Stimulated activated CD4-positive, alpha-beta T cell treated with anti-CD3 and anti-CD28 coated beads, TNF-alpha, amount 100 ng/mL, for 48 hours (primary cell): ENCODE measurements at regions not wholly inside any gene's neighbourhood (a gene's known extent, or its start where the extent isn't known, plus 50 kb on each side); places are given as distances from the start of the nearest gene placed in this dataset.

Experiments
- DNase-seq, 3 donors: peaks; one replicate each; pipeline ENCODE4 v3.0.0-alpha.2; 2020; ENCODE audit warnings: low read depth in 3 of 3

DNA sequence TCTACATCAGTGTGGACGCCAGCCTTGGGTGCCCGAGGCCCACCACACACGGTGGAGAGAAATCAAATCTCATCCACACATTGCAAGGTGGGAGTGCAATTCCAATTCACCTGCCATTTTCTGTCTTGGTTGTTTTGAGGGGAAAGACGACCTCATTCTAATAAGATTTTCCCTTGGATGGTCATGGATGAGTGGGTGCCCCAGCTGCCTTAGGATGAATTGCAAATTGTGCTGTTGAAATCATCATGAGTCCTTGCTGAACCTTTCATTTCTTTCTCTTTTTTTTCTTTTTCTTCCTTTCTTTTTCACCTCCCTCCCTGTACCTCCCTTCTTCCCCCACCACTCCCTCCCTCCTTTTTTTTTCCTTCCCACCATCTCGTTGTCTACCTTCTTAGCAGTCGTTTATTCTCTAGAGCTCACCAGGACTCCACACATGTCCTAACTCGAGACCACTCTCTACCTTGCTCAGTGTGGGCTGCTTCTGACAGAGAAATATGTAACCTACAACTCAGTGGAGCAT lies 266.9 kb upstream of the NFE2L3 start:
- no peak for DNase-seq

GRCh38 chr7:25886387-25887240 lies 265.4 kb upstream of the NFE2L3 start:
- no peak for DNase-seq

- no peak for DNase-seq
Measured at GRCh38 chr7:25887266-25887665, 264.7 kb upstream of the NFE2L3 start.

DNA sequence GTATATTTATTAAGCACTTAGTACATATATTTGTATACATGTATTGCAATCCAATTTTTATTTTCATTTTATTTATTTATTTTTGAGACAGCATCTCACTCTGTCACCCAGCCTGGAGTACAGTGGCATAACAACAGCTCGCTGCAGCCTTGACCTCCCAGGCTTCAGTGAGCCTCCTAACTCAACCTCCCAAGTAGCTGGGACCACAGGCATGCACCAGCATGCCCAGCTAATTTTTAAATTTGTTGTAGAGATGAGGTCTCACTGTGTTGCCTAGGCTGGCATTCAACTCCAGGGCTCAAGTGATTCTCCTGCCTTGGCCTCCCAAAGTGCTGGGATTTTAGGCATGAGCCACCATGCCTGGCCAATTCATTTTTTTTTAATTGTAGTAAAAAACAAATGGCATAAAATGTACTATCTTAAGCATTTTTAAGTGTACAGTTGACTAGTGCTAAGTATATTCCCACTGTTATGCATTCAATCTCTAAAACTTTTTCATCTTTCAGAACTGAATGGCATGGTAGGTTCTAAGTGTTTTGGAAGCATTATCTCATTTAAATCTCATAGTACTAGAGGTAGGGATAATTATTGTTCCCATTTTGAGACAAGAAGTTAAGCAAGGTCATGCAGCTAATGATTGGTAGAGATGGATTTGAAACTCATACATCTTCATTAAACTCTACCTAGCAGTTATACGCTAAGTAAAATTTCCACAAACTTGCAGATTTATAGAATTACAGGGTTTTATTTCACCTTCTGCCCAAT lies 264.0 kb upstream of the NFE2L3 start:
- no peak for DNase-seq

DNA sequence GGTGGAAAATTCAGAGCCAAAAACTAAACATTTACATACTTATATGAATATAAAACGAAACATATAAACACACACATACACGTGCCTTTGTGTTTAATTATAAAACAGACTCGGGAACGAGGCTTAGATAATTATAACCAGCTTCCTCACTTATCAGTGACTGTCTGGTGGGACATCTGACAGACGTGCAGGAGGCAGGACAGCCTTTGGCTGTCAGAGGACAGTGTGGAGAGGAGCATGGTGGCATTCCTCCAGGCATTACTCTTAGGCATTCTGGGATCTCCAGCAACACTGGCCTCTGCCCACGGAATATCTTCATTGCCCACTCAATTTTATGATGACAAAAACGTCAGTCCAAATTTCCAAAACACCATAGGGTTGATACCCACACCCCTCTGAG lies 262.2 kb upstream of the NFE2L3 start:
- DNase-seq, result no peak

- DNase-seq, result no peak
Measured at GRCh38 chr7:25891591-25891990, 260.4 kb upstream of the NFE2L3 start.

- DNase-seq, result no peak
Measured at GRCh38 chr7:25893436-25893835, 258.6 kb upstream of the NFE2L3 start.

- peak in 1 of 3 donors; percentile 28 for DNase-seq
Measured at GRCh38 chr7:25894002-25894901, 257.7 kb upstream of the NFE2L3 start.

DNA sequence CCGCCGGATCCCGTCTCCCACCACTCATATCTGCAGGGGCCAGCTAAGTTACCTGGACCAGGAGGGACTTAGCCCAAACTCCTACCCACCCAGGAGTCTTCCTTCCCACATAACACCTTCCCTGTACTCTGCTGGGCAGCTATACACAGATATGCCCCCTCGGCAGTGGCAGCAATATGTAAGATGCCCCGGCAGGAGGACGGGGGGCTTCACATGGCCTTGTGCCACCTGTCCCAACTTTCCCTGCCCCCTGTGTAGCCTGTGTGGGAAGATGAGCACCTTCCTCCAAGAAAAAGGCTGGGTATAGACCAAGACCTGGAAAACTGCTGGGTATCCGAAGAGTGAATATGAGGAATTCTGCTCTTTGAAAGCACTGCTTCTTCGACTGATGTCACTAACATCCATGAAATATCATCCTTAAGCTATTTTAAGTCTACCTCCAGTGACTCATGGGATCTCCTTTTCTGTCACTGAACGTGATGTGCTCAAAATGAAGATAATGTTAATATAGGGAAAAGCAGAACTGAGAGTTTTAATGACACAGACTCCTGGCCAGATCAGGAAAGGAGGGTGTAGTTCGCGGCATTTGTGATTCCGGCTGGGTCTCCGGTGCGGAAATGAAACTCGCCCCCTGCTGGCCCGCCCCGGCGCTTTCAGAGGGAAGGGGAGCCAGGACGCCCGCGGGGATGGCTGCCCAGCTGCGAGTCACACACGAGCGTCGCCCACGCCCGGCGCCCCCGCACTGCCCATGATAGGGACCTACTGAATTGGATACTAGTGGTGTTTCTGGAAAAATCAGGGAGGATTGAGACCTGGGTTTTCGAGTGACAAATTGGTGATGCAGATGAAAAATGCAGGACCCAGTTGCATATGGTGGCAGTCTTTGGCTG lies 256.9 kb upstream of the NFE2L3 start:
- DNase-seq, result peak; percentile 39 to 48 (median 41)

DNA sequence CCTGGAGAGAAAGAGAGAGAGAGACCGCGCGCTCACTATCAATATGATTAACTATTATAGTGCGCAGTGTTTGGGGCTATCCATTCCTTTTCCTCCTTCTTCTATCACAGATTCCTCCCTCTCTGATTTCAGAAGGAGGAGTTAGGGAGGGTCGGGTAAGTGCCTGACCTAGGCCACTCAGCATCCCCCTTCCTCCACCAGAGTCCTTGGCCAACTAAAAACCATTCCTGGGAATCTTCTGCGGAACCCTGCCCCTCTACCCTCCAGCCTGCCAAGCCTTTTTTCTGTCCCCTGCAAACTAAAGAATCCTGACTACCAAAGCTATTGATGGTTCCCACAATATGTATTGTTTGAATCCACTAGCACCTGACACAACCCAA lies 256.2 kb upstream of the NFE2L3 start:
- no peak for DNase-seq

GRCh38 chr7:25897261-25897782 lies 254.7 kb upstream of the NFE2L3 start:
- DNase-seq, result no peak

GRCh38 chr7:25900245-25900644 lies 251.8 kb upstream of the NFE2L3 start:
- no peak for DNase-seq

- no peak for DNase-seq
Measured at GRCh38 chr7:25900877-25901276, 251.1 kb upstream of the NFE2L3 start.

DNA sequence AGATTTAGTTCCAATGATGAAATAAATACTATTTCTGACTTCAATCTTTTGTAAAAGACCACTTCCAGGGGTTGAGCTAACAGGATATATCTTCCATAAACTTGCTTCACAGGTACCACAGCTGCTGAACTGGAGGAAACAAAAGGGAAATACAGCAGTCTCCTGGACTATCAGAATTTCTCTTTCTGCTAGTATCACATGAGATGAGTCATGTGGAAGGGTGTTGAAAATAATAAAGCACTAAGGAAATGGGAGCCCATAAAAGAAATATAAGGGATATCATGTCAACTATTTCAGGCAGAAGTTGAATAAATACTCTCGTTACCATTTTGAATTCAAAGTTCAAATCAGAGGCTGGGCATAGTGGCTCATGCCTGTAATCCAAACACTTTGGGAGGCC lies 250.3 kb upstream of the NFE2L3 start:
- no peak for DNase-seq

- DNase-seq, result no peak
Measured at GRCh38 chr7:25906003-25906402, 246.0 kb upstream of the NFE2L3 start.

GRCh38 chr7:25906760-25907159 lies 245.2 kb upstream of the NFE2L3 start:
- no peak for DNase-seq

DNA sequence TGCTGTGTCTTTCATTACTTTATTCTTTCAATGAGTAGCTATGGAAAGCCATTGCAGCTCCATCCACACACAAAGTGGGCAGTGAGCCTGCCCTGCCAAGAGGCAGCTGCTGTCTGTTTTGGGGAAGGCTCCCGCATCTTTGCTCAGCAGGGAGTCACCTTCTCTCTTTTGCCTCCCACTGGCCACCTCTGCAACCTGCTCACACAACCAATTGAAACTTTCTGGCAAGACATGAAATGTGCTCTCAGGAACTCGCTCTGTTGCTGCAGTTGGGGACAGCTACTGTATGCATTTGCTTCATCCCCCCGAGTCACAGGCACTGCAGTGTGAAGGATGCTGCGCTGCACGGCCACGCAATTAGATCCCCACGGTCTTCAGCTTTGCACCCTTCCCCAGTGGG lies 244.8 kb upstream of the NFE2L3 start:
- no peak for DNase-seq

DNA sequence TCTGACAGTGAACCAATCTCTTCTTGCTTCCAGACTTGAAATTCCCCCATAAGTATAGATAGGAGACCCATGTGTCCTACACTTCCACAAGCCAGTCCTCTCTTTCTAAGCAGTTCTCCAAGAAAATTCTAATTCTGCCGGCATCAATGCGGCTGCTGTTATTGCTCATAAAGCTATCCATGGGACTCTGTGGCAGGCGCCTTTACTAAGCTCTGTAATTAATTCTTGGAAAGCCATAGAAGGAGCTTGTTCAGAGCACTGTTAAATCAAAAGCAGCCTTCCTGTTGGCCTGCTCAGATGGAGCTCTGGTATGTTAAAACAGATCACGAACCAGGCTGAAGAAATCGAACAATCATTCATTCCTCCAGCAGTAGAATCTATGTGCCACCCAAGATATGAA lies 244.3 kb upstream of the NFE2L3 start:
- DNase-seq, result no peak

- no peak for DNase-seq
Measured at GRCh38 chr7:25908154-25908949, 243.6 kb upstream of the NFE2L3 start.
